ENCODE measurements at regions not wholly inside any gene's neighbourhood (a gene's known extent, or its start where the extent isn't known, plus 50 kb on each side); places are given as distances from the start of the nearest gene placed in this dataset.

GRCh38 chr17:79668344-79669250, 57.7 kb upstream of the RBFOX3 start:
- no peak overlapping the region for H3K27ac ChIP-seq
- TF ChIP-seq ZFX (IDR thresholded peaks at IDR 0.05; ENCODE audit: borderline replicate concordance) = no peak
- TF ChIP-seq CTCF (IDR thresholded peaks at IDR 0.05) = no peak

GRCh38 chr17:79667746-79668145, 56.9 kb upstream of the RBFOX3 start:
- H3K27ac ChIP-seq = no peak overlapping the region
- TF ChIP-seq ZFX (IDR thresholded peaks at IDR 0.05; ENCODE audit: borderline replicate concordance) = no peak
- no peak for TF ChIP-seq CTCF (IDR thresholded peaks at IDR 0.05)

- TF ChIP-seq CTCF (IDR thresholded peaks at IDR 0.05) (no peak), ZFX (IDR thresholded peaks at IDR 0.05; ENCODE audit: borderline replicate concordance) (no peak)
- H3K27ac ChIP-seq = no peak overlapping the region
These were observed 56.4 kb upstream of the RBFOX3 start for GRCh38 chr17:79667121-79667715.

- TF ChIP-seq ZFX (IDR thresholded peaks at IDR 0.05; ENCODE audit: borderline replicate concordance) (no peak), CTCF (IDR thresholded peaks at IDR 0.05) (no peak)
- no peak overlapping the region for H3K27ac ChIP-seq
These were observed 55.3 kb upstream of the RBFOX3 start for GRCh38 chr17:79666111-79666510.

- H3K27ac ChIP-seq = peak overlapping the region; percentile 31; the same call in 1 of the 2 replicates
- TF ChIP-seq ZFX (IDR thresholded peaks at IDR 0.05; ENCODE audit: borderline replicate concordance) = no peak
- TF ChIP-seq CTCF (IDR thresholded peaks at IDR 0.05) = no peak
These were observed 54.3 kb upstream of the RBFOX3 start for GRCh38 chr17:79664930-79665737.

GRCh38 chr17:79661292-79662041, 50.6 kb upstream of the RBFOX3 start:
- TF ChIP-seq CTCF (IDR thresholded peaks at IDR 0.05) (no peak), ZFX (IDR thresholded peaks at IDR 0.05; ENCODE audit: borderline replicate concordance) (no peak)
- no peak overlapping the region for H3K27ac ChIP-seq

Data from 22Rv1 (cell line).